ENCODE measurements at regions not wholly inside any gene's neighbourhood (a gene's known extent, or its start where the extent isn't known, plus 50 kb on each side); places are given as distances from the start of the nearest gene placed in this dataset.
A peak's percentile ranks its signal among the peaks of the same experiment; 100 is the strongest.

GRCh38 chr7:91526404-91526803, 262.2 kb downstream of the FZD1 start:
- DNase-seq (ENCODE audit: low read depth), result no peak

GRCh38 chr7:91527460-91527859, 263.2 kb downstream of the FZD1 start:
- DNase-seq (ENCODE audit: low read depth), result no peak

GRCh38 chr7:91533996-91534395, 269.8 kb downstream of the FZD1 start:
- no peak for DNase-seq (ENCODE audit: low read depth)

GRCh38 chr7:91537260-91538152, 273.3 kb downstream of the FZD1 start:
- no peak for DNase-seq (ENCODE audit: low read depth)

GRCh38 chr7:91541641-91542040, 277.4 kb downstream of the FZD1 start:
- no peak for DNase-seq (ENCODE audit: low read depth)

GRCh38 chr7:91543646-91544045, 279.4 kb downstream of the FZD1 start:
- DNase-seq (ENCODE audit: low read depth), result no peak

- no peak for DNase-seq (ENCODE audit: low read depth)
These were observed 285.6 kb downstream of the FZD1 start for GRCh38 chr7:91549878-91550277.

GRCh38 chr7:91550931-91551330, 286.7 kb downstream of the FZD1 start:
- DNase-seq (ENCODE audit: low read depth), result no peak

GRCh38 chr7:91551377-91552175, 287.3 kb downstream of the FZD1 start:
- no peak for DNase-seq (ENCODE audit: low read depth)

GRCh38 chr7:91553410-91553895, 289.2 kb downstream of the FZD1 start:
- DNase-seq (ENCODE audit: low read depth), result no peak

GRCh38 chr7:91554883-91555282, 290.6 kb downstream of the FZD1 start:
- no peak for DNase-seq (ENCODE audit: low read depth)

GRCh38 chr7:91556239-91556638, 292.0 kb downstream of the FZD1 start:
- no peak for DNase-seq (ENCODE audit: low read depth)

GRCh38 chr7:91556956-91557650, 292.9 kb downstream of the FZD1 start:
- DNase-seq (ENCODE audit: low read depth), result peak; percentile 7

GRCh38 chr7:91557789-91558404, 293.7 kb downstream of the FZD1 start:
- peak; percentile 48 for DNase-seq (ENCODE audit: low read depth)

GRCh38 chr7:91559947-91560346, 295.7 kb downstream of the FZD1 start:
- DNase-seq (ENCODE audit: low read depth), result no peak

- no peak for DNase-seq (ENCODE audit: low read depth)
These were observed 299.9 kb downstream of the FZD1 start for GRCh38 chr7:91564101-91564500.

- DNase-seq (ENCODE audit: low read depth), result no peak
These were observed 300.3 kb downstream of the FZD1 start for GRCh38 chr7:91564541-91564940.

GRCh38 chr7:91565499-91566401, 301.5 kb downstream of the FZD1 start:
- peak; percentile 72 for DNase-seq (ENCODE audit: low read depth)

GRCh38 chr7:91566402-91566732, 302.1 kb downstream of the FZD1 start:
- DNase-seq (ENCODE audit: low read depth), result no peak

- DNase-seq (ENCODE audit: low read depth), result no peak
These were observed 303.1 kb downstream of the FZD1 start for GRCh38 chr7:91567081-91568012.

Measured in fibroblast of gingiva (primary cell).